ENCODE measurements at regions not wholly inside any gene's neighbourhood (a gene's known extent, or its start where the extent isn't known, plus 50 kb on each side); places are given as distances from the start of the nearest gene placed in this dataset.
"Not testable (repeated sequence)": the region's sequence is repeated elsewhere in the genome, so short reads cannot be mapped to it uniquely, and the experiment has no call there.

GRCh38 chr16:10232757-10233156 lies 50.5 kb upstream of the GRIN2A start:
- no peak for DNase-seq

- no peak for DNase-seq
These were observed 57.4 kb upstream of the GRIN2A start for GRCh38 chr16:10239640-10240039.

GRCh38 chr16:10240854-10241613 lies 58.8 kb upstream of the GRIN2A start:
- DNase-seq = no peak

- no peak for DNase-seq
These were observed 59.9 kb upstream of the GRIN2A start for GRCh38 chr16:10242097-10242496.

- no peak for DNase-seq
These were observed 60.7 kb upstream of the GRIN2A start for GRCh38 chr16:10242916-10243315.

GRCh38 chr16:10245002-10245401 lies 62.8 kb upstream of the GRIN2A start:
- DNase-seq = no peak

GRCh38 chr16:10250137-10250828 lies 68.1 kb upstream of the GRIN2A start:
- DNase-seq = no peak

GRCh38 chr16:10252155-10252554 lies 69.9 kb upstream of the GRIN2A start:
- no peak for DNase-seq

- DNase-seq = no peak
These were observed 71.2 kb upstream of the GRIN2A start for GRCh38 chr16:10253409-10253808.

- no peak for DNase-seq
These were observed 73.5 kb upstream of the GRIN2A start for GRCh38 chr16:10255728-10256127.

- peak; percentile 4 for DNase-seq
These were observed 74.8 kb upstream of the GRIN2A start for GRCh38 chr16:10256784-10257641.

- not testable (repeated sequence) for DNase-seq
These were observed 75.5 kb upstream of the GRIN2A start for GRCh38 chr16:10257642-10258251.

GRCh38 chr16:10258930-10259603 lies 76.8 kb upstream of the GRIN2A start:
- DNase-seq = not testable (repeated sequence)

- DNase-seq = no peak
These were observed 78.8 kb upstream of the GRIN2A start for GRCh38 chr16:10261077-10261476.

- not testable (repeated sequence) for DNase-seq
These were observed 79.3 kb upstream of the GRIN2A start for GRCh38 chr16:10261526-10261925.

GRCh38 chr16:10262377-10263132 lies 80.3 kb upstream of the GRIN2A start:
- no peak for DNase-seq

GRCh38 chr16:10265770-10266615 lies 83.8 kb upstream of the GRIN2A start:
- no peak for DNase-seq

GRCh38 chr16:10266809-10267208 lies 84.6 kb upstream of the GRIN2A start:
- DNase-seq = no peak

GRCh38 chr16:10269632-10270031 lies 87.4 kb upstream of the GRIN2A start:
- DNase-seq = no peak

- not testable (repeated sequence) for DNase-seq
These were observed 90.1 kb upstream of the GRIN2A start for GRCh38 chr16:10272250-10272854.

Data from fibroblast of skin of abdomen (primary cell).